ENCODE measurements at regions not wholly inside any gene's neighbourhood (a gene's known extent, or its start where the extent isn't known, plus 50 kb on each side); places are given as distances from the start of the nearest gene placed in this dataset.

GRCh38 chr6:113172531-113172966, 684.6 kb upstream of the MARCKS start:
- Histone ChIP-seq H3F3A (ENCODE audit: insufficient read depth, low read length) (no peaks in the 10 kb centered on the region), H3K4me2 (ENCODE audit: low read depth, low read length) (no peak overlapping the region), H3K27ac (ENCODE audit: low read length) (no peak overlapping the region), H3K9ac (ENCODE audit: low read length) (no peak overlapping the region), H3K27me3 (replicated peaks; ENCODE audit: insufficient read depth, low read length) (no peaks in the 10 kb centered on the region), H3K4me1 (ENCODE audit: low read length) (no peaks in the 10 kb centered on the region), H3K9me2 (replicated peaks; ENCODE audit: insufficient read depth, low read length) (no peaks in the 10 kb centered on the region), H2AFZ (ENCODE audit: low read length) (no peak overlapping the region), H4K20me1 (ENCODE audit: insufficient read depth, low read length) (no peaks in the 10 kb centered on the region), H3K79me2 (ENCODE audit: low read length) (no peaks in the 10 kb centered on the region), H3K36me3 (replicated peaks; ENCODE audit: insufficient read depth, low read length) (no peaks in the 10 kb centered on the region), H3K9me3 (replicated peaks; ENCODE audit: insufficient read depth, low read length) (no peaks in the 10 kb centered on the region), H3K4me3 (ENCODE audit: low read length) (no peak overlapping the region)
- DNase-seq, result no peak
- TF ChIP-seq, protein P1, sequence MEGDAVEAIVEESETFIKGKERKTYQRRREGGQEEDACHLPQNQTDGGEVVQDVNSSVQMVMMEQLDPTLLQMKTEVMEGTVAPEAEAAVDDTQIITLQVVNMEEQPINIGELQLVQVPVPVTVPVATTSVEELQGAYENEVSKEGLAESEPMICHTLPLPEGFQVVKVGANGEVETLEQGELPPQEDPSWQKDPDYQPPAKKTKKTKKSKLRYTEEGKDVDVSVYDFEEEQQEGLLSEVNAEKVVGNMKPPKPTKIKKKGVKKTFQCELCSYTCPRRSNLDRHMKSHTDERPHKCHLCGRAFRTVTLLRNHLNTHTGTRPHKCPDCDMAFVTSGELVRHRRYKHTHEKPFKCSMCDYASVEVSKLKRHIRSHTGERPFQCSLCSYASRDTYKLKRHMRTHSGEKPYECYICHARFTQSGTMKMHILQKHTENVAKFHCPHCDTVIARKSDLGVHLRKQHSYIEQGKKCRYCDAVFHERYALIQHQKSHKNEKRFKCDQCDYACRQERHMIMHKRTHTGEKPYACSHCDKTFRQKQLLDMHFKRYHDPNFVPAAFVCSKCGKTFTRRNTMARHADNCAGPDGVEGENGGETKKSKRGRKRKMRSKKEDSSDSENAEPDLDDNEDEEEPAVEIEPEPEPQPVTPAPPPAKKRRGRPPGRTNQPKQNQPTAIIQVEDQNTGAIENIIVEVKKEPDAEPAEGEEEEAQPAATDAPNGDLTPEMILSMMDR (IDR thresholded peaks at IDR 0.05; ENCODE audit: low read length), result no peak
- TF ChIP-seq EZH2 (optimal IDR thresholded peaks at IDR 0.05; ENCODE audit: low read depth, low read length) (no peak), EZH2phosphoT487 (IDR thresholded peaks at IDR 0.05; ENCODE audit: low read length) (no peak)

GRCh38 chr6:113178349-113178748, 678.8 kb upstream of the MARCKS start:
- H3K27me3 ChIP-seq (replicated peaks; ENCODE audit: insufficient read depth, low read length), result no peaks in the 10 kb centered on the region
- H3K9me2 ChIP-seq (replicated peaks; ENCODE audit: insufficient read depth, low read length), result no peaks in the 10 kb centered on the region
- H2AFZ ChIP-seq (ENCODE audit: low read length), result no peak overlapping the region
- no peaks in the 10 kb centered on the region for H3F3A ChIP-seq (ENCODE audit: insufficient read depth, low read length)
- no peak for TF ChIP-seq EZH2 (optimal IDR thresholded peaks at IDR 0.05; ENCODE audit: low read depth, low read length)
- no peak for TF ChIP-seq EZH2phosphoT487 (IDR thresholded peaks at IDR 0.05; ENCODE audit: low read length)
- TF ChIP-seq, protein P1 (IDR thresholded peaks at IDR 0.05; ENCODE audit: low read length), result no peak
- no peak overlapping the region for H3K27ac ChIP-seq (ENCODE audit: low read length)
- DNase-seq, result no peak
- no peaks in the 10 kb centered on the region for H3K36me3 ChIP-seq (replicated peaks; ENCODE audit: insufficient read depth, low read length)
- H3K9ac ChIP-seq (ENCODE audit: low read length), result no peak overlapping the region
- H3K4me2 ChIP-seq (ENCODE audit: low read depth, low read length), result no peak overlapping the region
- H3K4me1 ChIP-seq (ENCODE audit: low read length), result no peaks in the 10 kb centered on the region
- no peak overlapping the region for H3K4me3 ChIP-seq (ENCODE audit: low read length)
- no peaks in the 10 kb centered on the region for H4K20me1 ChIP-seq (ENCODE audit: insufficient read depth, low read length)
- no peaks in the 10 kb centered on the region for H3K9me3 ChIP-seq (replicated peaks; ENCODE audit: insufficient read depth, low read length)
- no peaks in the 10 kb centered on the region for H3K79me2 ChIP-seq (ENCODE audit: low read length)

DNA sequence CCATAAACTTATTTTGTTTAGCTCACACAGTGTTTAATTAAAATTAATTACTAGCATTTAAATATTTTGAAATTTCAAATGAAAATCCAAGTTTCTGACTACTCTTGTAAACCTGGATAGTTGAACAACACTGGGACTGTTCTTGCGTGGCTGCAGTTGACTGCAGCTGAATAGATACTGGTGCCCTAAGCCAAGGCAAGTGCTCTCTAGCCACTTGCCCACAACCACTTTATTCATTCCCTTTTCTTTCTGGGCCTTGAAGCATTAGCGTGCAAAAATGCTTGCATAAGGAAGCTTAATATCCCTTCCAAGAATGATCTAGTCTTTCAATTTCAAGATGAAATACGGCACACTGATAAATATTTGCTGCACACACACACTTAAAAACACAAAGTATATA, 676.0 kb upstream of the MARCKS start:
- H3K79me2 ChIP-seq (ENCODE audit: low read length), result no peaks in the 10 kb centered on the region
- no peak for DNase-seq
- H3K36me3 ChIP-seq (replicated peaks; ENCODE audit: insufficient read depth, low read length), result no peaks in the 10 kb centered on the region
- no peaks in the 10 kb centered on the region for H3K4me1 ChIP-seq (ENCODE audit: low read length)
- H3K4me2 ChIP-seq (ENCODE audit: low read depth, low read length), result no peak overlapping the region
- no peak overlapping the region for H2AFZ ChIP-seq (ENCODE audit: low read length)
- no peaks in the 10 kb centered on the region for H3F3A ChIP-seq (ENCODE audit: insufficient read depth, low read length)
- TF ChIP-seq EZH2 (optimal IDR thresholded peaks at IDR 0.05; ENCODE audit: low read depth, low read length) (no peak), EZH2phosphoT487 (IDR thresholded peaks at IDR 0.05; ENCODE audit: low read length) (no peak)
- TF ChIP-seq, protein P1 (IDR thresholded peaks at IDR 0.05; ENCODE audit: low read length), result no peak
- no peak overlapping the region for H3K9ac ChIP-seq (ENCODE audit: low read length)
- H3K4me3 ChIP-seq (ENCODE audit: low read length), result no peak overlapping the region
- no peaks in the 10 kb centered on the region for H3K9me3 ChIP-seq (replicated peaks; ENCODE audit: insufficient read depth, low read length)
- H3K9me2 ChIP-seq (replicated peaks; ENCODE audit: insufficient read depth, low read length), result no peaks in the 10 kb centered on the region
- H3K27me3 ChIP-seq (replicated peaks; ENCODE audit: insufficient read depth, low read length), result no peaks in the 10 kb centered on the region
- H4K20me1 ChIP-seq (ENCODE audit: insufficient read depth, low read length), result no peaks in the 10 kb centered on the region
- no peak overlapping the region for H3K27ac ChIP-seq (ENCODE audit: low read length)

All from MM.1S (cell line).